ENCODE measurements at regions not wholly inside any gene's neighbourhood (a gene's known extent, or its start where the extent isn't known, plus 50 kb on each side); places are given as distances from the start of the nearest gene placed in this dataset.
"Not testable (repeated sequence)": the region's sequence is repeated elsewhere in the genome, so short reads cannot be mapped to it uniquely, and the experiment has no call there.

DNA sequence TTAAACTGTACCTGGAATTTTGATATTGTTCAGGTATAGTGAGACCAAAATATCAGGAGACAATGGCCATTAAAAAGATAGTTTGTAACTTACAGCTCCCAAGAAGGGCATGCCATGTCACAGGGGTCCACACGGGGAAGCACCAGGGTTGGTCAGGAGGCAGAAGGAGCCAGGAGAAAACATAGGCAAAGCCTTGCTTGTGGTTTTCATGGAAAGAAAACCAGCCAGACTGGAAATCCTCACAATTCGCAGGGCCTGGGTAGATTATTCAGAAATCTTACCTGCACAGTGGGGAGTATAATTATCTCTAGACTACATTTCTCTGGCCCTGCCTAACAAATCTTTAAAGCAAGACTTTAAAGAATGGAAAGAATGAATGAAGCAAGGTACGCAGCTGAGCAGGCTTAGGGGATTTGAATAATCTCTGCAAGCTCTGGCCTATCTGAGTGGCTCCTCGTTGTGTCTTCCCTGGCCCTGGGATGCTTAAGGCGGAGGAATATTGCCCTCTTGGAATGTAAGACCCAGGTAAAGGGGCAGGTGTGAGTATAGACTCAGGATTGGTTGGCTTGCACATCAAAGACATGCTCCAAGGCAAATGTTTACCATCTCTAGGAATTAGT lies 66.9 kb upstream of the CDC42EP3 start:
- DNase-seq = no peak
- intact Hi-C loops (cut with DNase I; ENCODE audit: low total_unique reads) = loop anchor here (10.0 kb wide), 1 partner anchor 56 kb away; no protein-coding TSS in a partner anchor
- no peaks in the 10 kb centered on the region for H3K27me3 ChIP-seq
- peaks cover 0 to 43% (median 12%) of the 10 kb centered on the region in 4 donors for H3K4me1 ChIP-seq
- H3K4me3 ChIP-seq = no peak overlapping the region
- no peaks in the 10 kb centered on the region for H3K9me3 ChIP-seq
- H3K36me3 ChIP-seq = no peaks in the 10 kb centered on the region
- no peak overlapping the region for H3K27ac ChIP-seq
- TF ChIP-seq CTCF (IDR thresholded peaks at IDR 0.05) = no peak

DNA sequence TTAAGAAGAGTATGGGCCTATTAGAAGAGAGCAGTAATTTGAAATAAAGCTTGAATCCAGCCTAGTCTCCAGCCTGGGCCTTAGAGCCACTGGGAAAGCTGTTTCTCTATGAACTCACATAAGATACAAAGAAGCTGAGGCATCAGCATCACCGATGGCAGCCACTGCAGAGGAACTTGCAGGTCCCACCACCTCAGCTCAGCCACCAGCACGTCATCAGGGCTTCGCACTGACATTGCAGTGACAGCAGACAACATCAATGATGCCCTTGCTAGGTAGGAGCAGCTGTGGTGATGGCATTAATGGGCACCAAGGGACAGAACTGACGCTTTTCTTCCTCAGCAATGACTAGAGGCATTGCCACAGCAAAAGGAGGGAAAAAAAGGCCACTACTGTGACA lies 67.7 kb upstream of the CDC42EP3 start:
- peaks cover 0 to 36% (median 11%) of the 10 kb centered on the region in 4 donors for H3K4me1 ChIP-seq
- TF ChIP-seq CTCF (IDR thresholded peaks at IDR 0.05) = no peak
- H3K27ac ChIP-seq = no peak overlapping the region

DNA sequence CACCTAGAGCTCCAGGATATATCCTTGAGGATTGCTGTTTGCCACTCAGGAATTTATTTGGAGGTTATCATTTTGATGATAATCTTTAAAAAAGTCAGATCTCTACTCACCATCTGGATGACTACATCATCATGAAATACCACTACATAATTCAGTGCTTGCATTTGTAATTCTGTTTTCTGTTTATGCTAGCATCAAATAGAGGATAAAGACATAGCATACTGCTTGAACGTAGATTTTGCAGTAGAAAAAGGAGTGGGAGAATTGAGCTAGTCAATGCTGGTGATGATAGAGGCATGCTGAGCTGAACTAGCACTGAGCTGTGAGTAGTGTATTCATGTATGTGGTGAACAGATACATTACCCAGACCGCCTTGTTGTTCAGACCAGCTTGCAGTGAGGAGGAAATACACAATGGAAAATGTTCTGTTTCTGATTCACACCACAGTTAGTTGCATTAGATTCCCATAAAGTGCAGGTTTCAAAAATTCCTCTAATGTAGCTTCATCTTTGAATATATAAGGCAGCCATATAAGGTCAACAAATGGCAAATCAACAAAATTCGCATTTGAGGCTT lies 68.8 kb upstream of the CDC42EP3 start:
- intact Hi-C loops (cut with DNase I; ENCODE audit: low total_unique reads) = no loop called here

More for the DNA sequence above, 67.7 kb upstream of the CDC42EP3 start:
- Histone ChIP-seq H3K4me3 (no peak overlapping the region), H3K9me3 (no peaks in the 10 kb centered on the region), H3K36me3 (no peaks in the 10 kb centered on the region), H3K27me3 (no peaks in the 10 kb centered on the region)
- intact Hi-C loops (cut with DNase I; ENCODE audit: low total_unique reads) = loop anchor here (10.0 kb wide), 1 partner anchor 56 kb away; no protein-coding TSS in a partner anchor
- DNase-seq = no peak

GRCh38 chr2:37742286-37742685 lies 70.8 kb upstream of the CDC42EP3 start:
- TF ChIP-seq CTCF (IDR thresholded peaks at IDR 0.05) = no peak
- Histone ChIP-seq H3K4me1 (peaks cover 0 to 30% (median 8%) of the 10 kb centered on the region in 4 donors), H3K27me3 (no peaks in the 10 kb centered on the region), H3K9me3 (no peaks in the 10 kb centered on the region), H3K27ac (peak overlapping the region; percentile 55 to 67), H3K36me3 (no peaks in the 10 kb centered on the region), H3K4me3 (no peak overlapping the region)
- DNase-seq = no peak
- intact Hi-C loops (cut with DNase I; ENCODE audit: low total_unique reads) = no loop called here

More for the DNA sequence above, 68.8 kb upstream of the CDC42EP3 start:
- Histone ChIP-seq H3K4me1 (peaks cover 0 to 26% (median 10%) of the 10 kb centered on the region in 4 donors), H3K27me3 (no peaks in the 10 kb centered on the region), H3K9me3 (no peaks in the 10 kb centered on the region), H3K4me3 (no peak overlapping the region), H3K36me3 (no peaks in the 10 kb centered on the region), H3K27ac (no peak overlapping the region)
- no peak for DNase-seq
- TF ChIP-seq CTCF (IDR thresholded peaks at IDR 0.05) = no peak

DNA sequence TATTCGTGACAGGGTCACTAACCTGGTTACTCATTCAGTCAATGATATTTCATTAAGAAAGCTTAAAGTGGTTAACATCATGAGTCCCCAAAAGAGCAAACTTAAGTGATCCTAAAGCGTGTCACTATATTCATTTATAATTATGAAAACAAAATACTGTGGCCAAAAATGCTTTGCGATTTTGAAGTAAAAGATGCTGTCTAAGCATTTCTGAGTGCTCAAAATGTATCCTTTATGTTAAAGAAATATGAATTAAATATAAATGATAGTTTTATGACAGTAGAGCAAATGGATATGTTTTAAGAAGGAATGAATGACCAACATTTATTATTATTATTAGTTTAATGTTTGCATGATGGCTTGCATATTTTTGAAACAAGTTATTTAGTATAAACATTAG lies 72.6 kb upstream of the CDC42EP3 start:
- TF ChIP-seq CTCF (IDR thresholded peaks at IDR 0.05) = no peak
- no peak overlapping the region for H3K4me3 ChIP-seq

DNA sequence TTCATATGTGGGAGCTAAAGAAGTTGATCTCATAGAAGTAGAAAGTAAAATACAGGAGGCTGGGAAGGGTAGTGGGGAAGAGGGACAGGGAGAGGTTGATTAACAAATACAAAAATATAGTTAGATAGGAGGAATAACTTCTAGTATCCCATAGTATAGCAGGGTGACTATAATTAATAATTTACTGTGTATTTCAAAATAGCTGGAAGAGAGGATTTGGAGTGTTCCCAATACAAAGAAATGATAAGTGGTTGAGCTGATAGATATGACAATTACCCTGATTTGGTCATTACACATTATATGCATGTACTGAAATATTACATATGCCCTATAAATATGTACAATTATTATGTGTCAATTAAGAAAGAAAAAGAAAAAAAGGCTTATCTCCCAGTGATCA lies 73.5 kb upstream of the CDC42EP3 start:
- peak overlapping the region in 1 of 2 donors; percentile 31 for H3K27ac ChIP-seq
- intact Hi-C loops (cut with DNase I; ENCODE audit: low total_unique reads) = not testable (repeated sequence)

More for the DNA sequence above, 72.6 kb upstream of the CDC42EP3 start:
- H3K4me1 ChIP-seq = peaks cover 0 to 29% (median 8%) of the 10 kb centered on the region in 4 donors
- H3K27ac ChIP-seq = no peak overlapping the region
- no peaks in the 10 kb centered on the region for H3K27me3 ChIP-seq
- intact Hi-C loops (cut with DNase I; ENCODE audit: low total_unique reads) = no loop called here
- no peaks in the 10 kb centered on the region for H3K9me3 ChIP-seq
- H3K36me3 ChIP-seq = no peaks in the 10 kb centered on the region
- no peak for DNase-seq

GRCh38 chr2:37746011-37746410 lies 74.6 kb upstream of the CDC42EP3 start:
- H3K36me3 ChIP-seq; H3K9me3 ChIP-seq; intact Hi-C loops (cut with DNase I; ENCODE audit: low total_unique reads); H3K27me3 ChIP-seq; H3K4me3 ChIP-seq; DNase-seq: not testable (repeated sequence)
- H3K27ac ChIP-seq = peak overlapping the region in 1 of 2 donors; percentile 31
- H3K4me1 ChIP-seq = peaks cover 0 to 29% (median 8%) of the 10 kb centered on the region in 4 donors

More for the DNA sequence above, 73.5 kb upstream of the CDC42EP3 start:
- peaks cover 0 to 29% (median 8%) of the 10 kb centered on the region in 4 donors for H3K4me1 ChIP-seq
- DNase-seq, H3K27me3 ChIP-seq, H3K9me3 ChIP-seq, H3K4me3 ChIP-seq, H3K36me3 ChIP-seq: not testable (repeated sequence)
